IPS-NIHi7 (cell line): ENCODE measurements at regions not wholly inside any gene's neighbourhood (a gene's known extent, or its start where the extent isn't known, plus 50 kb on each side); places are given as distances from the start of the nearest gene placed in this dataset.
A peak's percentile ranks its signal among the peaks of the same experiment; 100 is the strongest.
"Not testable (repeated sequence)": the region's sequence is repeated elsewhere in the genome, so short reads cannot be mapped to it uniquely, and the experiment has no call there.

Experiments
- DNase-seq: peaks from one replicate; pipeline ENCODE4 v3.0.0; 2012; ENCODE audit warnings: mixed read lengths; ENCODE audit errors: extremely low spot score

- DNase-seq: no peak
Observed at GRCh38 chr4:155026715-155027114, 181.7 kb upstream of the NPY2R start.

- DNase-seq: no peak
Observed at GRCh38 chr4:155032521-155033229, 175.8 kb upstream of the NPY2R start.

- DNase-seq: no peak
Observed at GRCh38 chr4:155033604-155034003, 174.8 kb upstream of the NPY2R start.

- DNase-seq: no peak
Observed at GRCh38 chr4:155037031-155037430, 171.4 kb upstream of the NPY2R start.

GRCh38 chr4:155038459-155038858, 170.0 kb upstream of the NPY2R start:
- DNase-seq: no peak

GRCh38 chr4:155039162-155039561, 169.3 kb upstream of the NPY2R start:
- DNase-seq: no peak

- DNase-seq: no peak
Observed at GRCh38 chr4:155040031-155040430, 168.4 kb upstream of the NPY2R start.

- DNase-seq: no peak
Observed at GRCh38 chr4:155042014-155042413, 166.4 kb upstream of the NPY2R start.

GRCh38 chr4:155044251-155044650, 164.2 kb upstream of the NPY2R start:
- DNase-seq: not testable (repeated sequence)

GRCh38 chr4:155047755-155048154, 160.7 kb upstream of the NPY2R start:
- DNase-seq: no peak

GRCh38 chr4:155054042-155054441, 154.4 kb upstream of the NPY2R start:
- not testable (repeated sequence) for DNase-seq

GRCh38 chr4:155060419-155060818, 148.0 kb upstream of the NPY2R start:
- DNase-seq: no peak

GRCh38 chr4:155060873-155061272, 147.6 kb upstream of the NPY2R start:
- DNase-seq: no peak

- no peak for DNase-seq
Observed at GRCh38 chr4:155062948-155063347, 145.5 kb upstream of the NPY2R start.

- DNase-seq: not testable (repeated sequence)
Observed at GRCh38 chr4:155064934-155065333, 143.5 kb upstream of the NPY2R start.

GRCh38 chr4:155066871-155067270, 141.6 kb upstream of the NPY2R start:
- no peak for DNase-seq

- no peak for DNase-seq
Observed at GRCh38 chr4:155071962-155072361, 136.5 kb upstream of the NPY2R start.

GRCh38 chr4:155072417-155072816, 136.0 kb upstream of the NPY2R start:
- no peak for DNase-seq

GRCh38 chr4:155073852-155074251, 134.6 kb upstream of the NPY2R start:
- no peak for DNase-seq

- DNase-seq: no peak
Observed at GRCh38 chr4:155076256-155076785, 132.1 kb upstream of the NPY2R start.

GRCh38 chr4:155077452-155078229, 130.8 kb upstream of the NPY2R start:
- DNase-seq: peak; percentile 19

GRCh38 chr4:155079871-155080270, 128.6 kb upstream of the NPY2R start:
- DNase-seq: no peak

GRCh38 chr4:155081222-155081621, 127.2 kb upstream of the NPY2R start:
- DNase-seq: no peak
